ENCODE measurements at regions not wholly inside any gene's neighbourhood (a gene's known extent, or its start where the extent isn't known, plus 50 kb on each side); places are given as distances from the start of the nearest gene placed in this dataset.

GRCh38 chr3:177515786-177516157 is 318.5 kb upstream of the TBL1XR1 start:
- H3K27me3 ChIP-seq: no peaks in the 10 kb centered on the region
- TF ChIP-seq EP300 (IDR thresholded peaks at IDR 0.05): no peak
- TF ChIP-seq POLR2AphosphoS5 (IDR thresholded peaks at IDR 0.05): no peak
- TF ChIP-seq CTCF (IDR thresholded peaks at IDR 0.05): no peak
- no peak for TF ChIP-seq POLR2A (IDR thresholded peaks at IDR 0.05)
- no peaks in the 10 kb centered on the region for H3K9me3 ChIP-seq
- no peak for DNase-seq
- WGBS, 2 donors: 78 to 81% methylated on average over 3 of the region's 3 CpGs
- peaks cover 0 to 44% (median 41%) of the 10 kb centered on the region in 4 donors for H3K4me1 ChIP-seq
- H3K4me3 ChIP-seq: no peak overlapping the region
- intact Hi-C loops (cut with DNase I): loop anchor here (5.0 kb wide), 1 partner anchor 73 kb away; no protein-coding TSS in a partner anchor
- no peaks in the 10 kb centered on the region for H3K36me3 ChIP-seq
- H3K27ac ChIP-seq: peak overlapping the region; percentile 44 to 75 (median 68)

- no peak for TF ChIP-seq POLR2A (IDR thresholded peaks at IDR 0.05)
- TF ChIP-seq POLR2AphosphoS5 (IDR thresholded peaks at IDR 0.05): peak in 1 of 4 donors; percentile 4
- TF ChIP-seq CTCF (IDR thresholded peaks at IDR 0.05): no peak
- no peak for TF ChIP-seq EP300 (IDR thresholded peaks at IDR 0.05)
- no peak for DNase-seq
- Histone ChIP-seq H3K9me3 (no peaks in the 10 kb centered on the region), H3K4me3 (no peak overlapping the region), H3K27ac (peak overlapping the region; percentile 44 to 75 (median 68)), H3K36me3 (no peaks in the 10 kb centered on the region), H3K4me1 (peaks cover 0 to 44% (median 40%) of the 10 kb centered on the region in 4 donors), H3K27me3 (no peaks in the 10 kb centered on the region)
- intact Hi-C loops (cut with DNase I): loop anchor here (5.0 kb wide), 1 partner anchor 74 kb away; no protein-coding TSS in a partner anchor
- WGBS, 2 donors: 74 to 80% methylated on average over 14 of the region's 14 CpGs
These were observed 319.1 kb upstream of the TBL1XR1 start for GRCh38 chr3:177516158-177517011.

- WGBS, 2 donors: 95 to 96% methylated on average over 2 of the region's 2 CpGs
- Histone ChIP-seq H3K4me1 (peaks cover 0 to 43% (median 40%) of the 10 kb centered on the region in 4 donors), H3K36me3 (no peaks in the 10 kb centered on the region), H3K4me3 (no peak overlapping the region), H3K27ac (peak overlapping the region in 1 of 4 donors; percentile 28), H3K27me3 (no peaks in the 10 kb centered on the region), H3K9me3 (no peaks in the 10 kb centered on the region)
- intact Hi-C loops (cut with DNase I): loop anchor here (5.0 kb wide), 1 partner anchor 76 kb away; no protein-coding TSS in a partner anchor
- DNase-seq: no peak
- TF ChIP-seq POLR2A (IDR thresholded peaks at IDR 0.05): no peak
- TF ChIP-seq CTCF (IDR thresholded peaks at IDR 0.05): no peak
- TF ChIP-seq EP300 (IDR thresholded peaks at IDR 0.05): no peak
- no peak for TF ChIP-seq POLR2AphosphoS5 (IDR thresholded peaks at IDR 0.05)
These were observed 320.6 kb upstream of the TBL1XR1 start for GRCh38 chr3:177517906-177518305.

GRCh38 chr3:177519588-177519987 is 322.3 kb upstream of the TBL1XR1 start:
- no peak overlapping the region for H3K4me3 ChIP-seq
- no peaks in the 10 kb centered on the region for H3K36me3 ChIP-seq
- intact Hi-C loops (cut with DNase I): loop anchor here (5.0 kb wide), 1 partner anchor 77 kb away; no protein-coding TSS in a partner anchor
- H3K4me1 ChIP-seq: peaks cover 0 to 36% (median 25%) of the 10 kb centered on the region in 4 donors
- no peak for DNase-seq
- TF ChIP-seq CTCF (IDR thresholded peaks at IDR 0.05): no peak
- TF ChIP-seq POLR2A (IDR thresholded peaks at IDR 0.05): no peak
- TF ChIP-seq POLR2AphosphoS5 (IDR thresholded peaks at IDR 0.05): no peak
- TF ChIP-seq EP300 (IDR thresholded peaks at IDR 0.05): no peak
- H3K9me3 ChIP-seq: no peaks in the 10 kb centered on the region
- H3K27ac ChIP-seq: no peak overlapping the region
- no peaks in the 10 kb centered on the region for H3K27me3 ChIP-seq
- 96 to 97% methylated on average over 13 of the region's 13 CpGs for WGBS, 2 donors
